ENCODE measurements at regions not wholly inside any gene's neighbourhood (a gene's known extent, or its start where the extent isn't known, plus 50 kb on each side); places are given as distances from the start of the nearest gene placed in this dataset.
"Not testable (repeated sequence)": the region's sequence is repeated elsewhere in the genome, so short reads cannot be mapped to it uniquely, and the experiment has no call there.

DNA sequence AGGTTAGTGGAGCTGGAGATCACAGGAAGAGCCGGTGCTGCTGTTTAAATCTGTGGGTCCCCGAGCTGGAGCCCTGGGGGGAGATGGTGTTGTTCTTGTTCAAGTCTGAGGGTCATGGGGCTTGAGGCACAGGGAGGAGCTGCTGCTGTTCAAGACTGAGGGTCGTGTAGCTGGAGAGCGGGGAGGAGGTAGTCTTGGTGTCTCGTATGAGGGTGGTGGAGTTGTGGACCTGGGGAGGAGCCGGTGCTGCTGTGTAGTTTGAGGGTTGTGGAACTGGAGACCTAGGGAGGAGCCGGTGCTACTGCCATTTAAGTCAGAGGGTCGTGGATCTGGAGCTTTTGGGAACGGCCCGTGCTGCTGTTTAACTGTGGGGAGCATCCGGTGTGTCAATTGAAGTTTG is 112.2 kb upstream of the SULF2 start:
- H3K4me3 ChIP-seq, result no peak overlapping the region
- TF ChIP-seq, protein P1, sequence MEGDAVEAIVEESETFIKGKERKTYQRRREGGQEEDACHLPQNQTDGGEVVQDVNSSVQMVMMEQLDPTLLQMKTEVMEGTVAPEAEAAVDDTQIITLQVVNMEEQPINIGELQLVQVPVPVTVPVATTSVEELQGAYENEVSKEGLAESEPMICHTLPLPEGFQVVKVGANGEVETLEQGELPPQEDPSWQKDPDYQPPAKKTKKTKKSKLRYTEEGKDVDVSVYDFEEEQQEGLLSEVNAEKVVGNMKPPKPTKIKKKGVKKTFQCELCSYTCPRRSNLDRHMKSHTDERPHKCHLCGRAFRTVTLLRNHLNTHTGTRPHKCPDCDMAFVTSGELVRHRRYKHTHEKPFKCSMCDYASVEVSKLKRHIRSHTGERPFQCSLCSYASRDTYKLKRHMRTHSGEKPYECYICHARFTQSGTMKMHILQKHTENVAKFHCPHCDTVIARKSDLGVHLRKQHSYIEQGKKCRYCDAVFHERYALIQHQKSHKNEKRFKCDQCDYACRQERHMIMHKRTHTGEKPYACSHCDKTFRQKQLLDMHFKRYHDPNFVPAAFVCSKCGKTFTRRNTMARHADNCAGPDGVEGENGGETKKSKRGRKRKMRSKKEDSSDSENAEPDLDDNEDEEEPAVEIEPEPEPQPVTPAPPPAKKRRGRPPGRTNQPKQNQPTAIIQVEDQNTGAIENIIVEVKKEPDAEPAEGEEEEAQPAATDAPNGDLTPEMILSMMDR (IDR thresholded peaks at IDR 0.05), result no peak
- no peak for TF ChIP-seq POLR2A (IDR thresholded peaks at IDR 0.05)
- no peak overlapping the region for H3K27ac ChIP-seq
- H3K4me1 ChIP-seq, result no peaks in the 10 kb centered on the region
- no peaks in the 10 kb centered on the region for H3K36me3 ChIP-seq
- WGBS (ENCODE audit: insufficient coverage, low coverage, low lambda C conversion rate, missing lambda C conversion rate), result 76% methylated on average over 10 of the region's 11 CpGs
- no peaks in the 10 kb centered on the region for H3K9me3 ChIP-seq
- intact Hi-C loops (cut with DNase I), result loop anchor here in 1 of 2 donors (10.0 kb wide), 2 partner anchors 73 to 617 kb away; no protein-coding TSS in a partner anchor
- no peak for ATAC-seq
- no peaks in the 10 kb centered on the region for H3K27me3 ChIP-seq
- DNase-seq, result no peak

DNA sequence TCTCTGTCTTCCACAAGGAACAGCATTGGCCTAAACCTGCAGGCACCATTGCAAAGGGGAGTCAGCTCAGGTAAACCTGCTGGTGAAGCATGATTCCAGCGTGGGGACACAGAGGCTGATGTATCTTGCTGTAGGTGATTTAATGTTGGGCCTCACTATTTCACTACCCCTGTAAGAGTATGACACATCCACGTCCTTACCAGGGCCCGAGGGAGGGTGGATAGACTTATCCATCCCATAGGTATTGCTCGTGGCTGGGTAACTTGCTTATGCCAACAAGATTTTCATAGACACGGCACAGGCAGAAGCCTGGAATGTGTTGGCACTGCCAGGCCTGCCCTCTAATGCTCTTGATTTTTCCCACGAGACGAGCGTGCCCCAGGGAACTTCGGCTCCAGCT is 107.4 kb upstream of the SULF2 start:
- H3K9me3 ChIP-seq, H3K27ac ChIP-seq, H3K4me3 ChIP-seq, H3K27me3 ChIP-seq, ATAC-seq, H3K4me1 ChIP-seq, H3K36me3 ChIP-seq, DNase-seq: not testable (repeated sequence)
- whole genome bisulfite sequencing (ENCODE audit: insufficient coverage, low coverage, low lambda C conversion rate, missing lambda C conversion rate), result 63% methylated on average over 2 of the region's 9 CpGs
- intact Hi-C loops (cut with DNase I), result loop anchor here in 1 of 2 donors (10.0 kb wide), 2 partner anchors 68 to 622 kb away; no protein-coding TSS in a partner anchor

DNA sequence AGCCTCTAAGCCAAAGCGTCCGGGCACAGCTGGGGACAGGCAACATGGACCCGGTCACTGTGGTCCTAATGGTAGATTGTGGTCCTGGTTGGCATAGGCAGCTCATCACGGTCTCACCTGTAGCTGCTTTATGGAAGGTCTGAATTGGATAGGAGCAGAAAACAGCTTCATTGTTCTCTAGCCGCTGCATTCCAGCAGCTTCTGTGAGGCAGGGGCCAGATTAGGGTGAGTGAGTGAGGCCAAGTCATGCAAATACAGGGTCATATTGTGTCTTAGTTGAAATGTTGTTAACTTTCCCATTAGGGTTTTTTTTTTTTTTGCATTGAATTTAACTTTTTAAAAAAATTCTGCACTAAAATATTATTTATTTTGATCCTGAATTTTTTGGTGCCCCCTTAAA is 105.4 kb upstream of the SULF2 start:
- ATAC-seq, H3K27ac ChIP-seq, H3K27me3 ChIP-seq, H3K36me3 ChIP-seq, H3K4me3 ChIP-seq, H3K4me1 ChIP-seq, DNase-seq, H3K9me3 ChIP-seq: not testable (repeated sequence)
- WGBS (ENCODE audit: insufficient coverage, low coverage, low lambda C conversion rate, missing lambda C conversion rate), result no CpG with 5 or more reads among the region's 5 CpGs
- intact Hi-C loops (cut with DNase I), result loop anchor here in 1 of 2 donors (10.0 kb wide), 2 partner anchors 66 to 624 kb away; no protein-coding TSS in a partner anchor

DNA sequence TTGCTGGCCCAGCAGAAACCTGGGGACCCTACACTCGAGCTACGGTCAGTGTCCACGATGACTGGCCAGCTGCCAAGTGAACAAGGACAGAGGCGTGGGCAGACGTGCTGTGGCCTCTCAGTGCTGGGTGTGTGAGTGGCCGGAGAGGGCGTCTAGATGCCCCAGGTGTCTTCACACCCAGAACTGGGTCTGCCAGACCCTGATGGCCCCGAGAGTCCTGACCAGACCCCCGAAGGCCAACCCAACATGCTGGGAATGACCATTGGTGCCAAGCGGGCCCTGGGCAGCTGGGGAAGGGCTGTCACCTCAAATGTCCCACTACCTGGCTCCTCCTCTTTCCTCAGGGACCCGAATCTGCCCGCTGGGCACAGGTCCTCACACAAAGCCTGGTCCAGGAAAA is 104.5 kb upstream of the SULF2 start:
- WGBS (ENCODE audit: insufficient coverage, low coverage, low lambda C conversion rate, missing lambda C conversion rate), result 57% methylated on average over 2 of the region's 12 CpGs
- H3K36me3 ChIP-seq, ATAC-seq, H3K27ac ChIP-seq, H3K27me3 ChIP-seq, H3K4me3 ChIP-seq, DNase-seq, H3K4me1 ChIP-seq, H3K9me3 ChIP-seq: not testable (repeated sequence)
- intact Hi-C loops (cut with DNase I), result loop anchor here in 1 of 2 donors (10.0 kb wide), 2 partner anchors 65 to 625 kb away; no protein-coding TSS in a partner anchor

DNA sequence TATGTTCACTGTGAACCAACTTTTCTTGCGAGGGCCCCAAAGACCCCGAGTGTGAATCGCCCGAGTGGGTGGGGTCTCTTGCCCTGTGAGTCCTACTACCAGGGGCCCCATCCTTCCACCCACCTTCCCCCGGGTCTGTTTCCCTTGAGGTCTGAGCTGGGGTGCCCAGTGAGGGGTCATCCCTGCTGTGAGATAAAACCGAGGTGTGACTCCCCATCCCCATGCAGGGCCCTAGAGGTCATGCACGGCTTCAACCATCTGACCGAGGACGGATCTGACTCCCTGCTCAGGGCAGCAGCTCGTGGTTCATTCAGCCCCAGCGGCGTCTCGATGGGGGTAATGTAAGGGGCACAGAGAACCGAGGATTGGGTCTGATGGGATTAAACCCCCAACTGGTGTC is 103.1 kb upstream of the SULF2 start:
- H3K27me3 ChIP-seq, result no peaks in the 10 kb centered on the region
- H3K36me3 ChIP-seq, result no peaks in the 10 kb centered on the region
- 66% methylated on average over 7 of the region's 14 CpGs for WGBS (ENCODE audit: insufficient coverage, low coverage, low lambda C conversion rate, missing lambda C conversion rate)
- no peaks in the 10 kb centered on the region for H3K9me3 ChIP-seq
- ATAC-seq (no peak), DNase-seq (no peak)
- H3K4me1 ChIP-seq, result no peaks in the 10 kb centered on the region
- H3K4me3 ChIP-seq, result no peak overlapping the region
- TF ChIP-seq POLR2A (IDR thresholded peaks at IDR 0.05), result no peak
- intact Hi-C loops (cut with DNase I), result no loop called here
- H3K27ac ChIP-seq, result no peak overlapping the region

DNA sequence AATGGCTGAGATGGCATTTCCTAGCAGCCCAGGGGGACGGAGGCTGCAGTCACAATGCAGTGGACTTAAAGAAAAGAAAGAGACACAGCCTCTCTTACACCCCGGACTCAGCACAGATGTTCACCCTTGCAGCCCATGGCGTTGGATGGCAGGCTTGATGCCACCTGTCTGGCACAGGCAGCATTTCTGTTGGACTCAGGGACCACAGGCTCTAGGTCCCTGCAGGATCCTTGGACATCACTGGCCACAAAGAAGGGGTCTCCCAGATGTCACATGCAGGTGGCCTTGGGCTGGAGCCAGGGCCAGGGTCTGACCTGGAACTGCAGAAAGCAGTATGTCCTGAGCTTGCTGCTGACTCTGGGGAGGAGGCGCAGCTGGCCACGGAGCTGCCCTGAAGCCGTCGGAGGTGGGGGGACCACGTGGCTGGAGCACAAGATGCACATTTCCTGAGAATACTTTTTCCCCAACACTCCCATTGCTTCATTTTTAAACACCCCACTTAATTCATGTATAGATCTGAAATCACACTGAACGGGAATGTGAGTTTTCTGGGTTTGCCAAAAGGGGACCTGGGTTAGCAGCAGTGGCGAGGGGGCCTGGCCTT is 102.3 kb upstream of the SULF2 start:
- Histone ChIP-seq H3K4me1 (no peaks in the 10 kb centered on the region), H3K4me3 (no peak overlapping the region), H3K27ac (no peak overlapping the region), H3K9me3 (no peaks in the 10 kb centered on the region), H3K27me3 (no peaks in the 10 kb centered on the region), H3K36me3 (no peaks in the 10 kb centered on the region)
- ATAC-seq (no peak), DNase-seq (no peak)
- intact Hi-C loops (cut with DNase I), result no loop called here
- TF ChIP-seq, protein P1 (IDR thresholded peaks at IDR 0.05), result no peak
- no peak for TF ChIP-seq POLR2A (IDR thresholded peaks at IDR 0.05)
- 67% methylated on average over 3 of the region's 10 CpGs for WGBS (ENCODE audit: insufficient coverage, low coverage, low lambda C conversion rate, missing lambda C conversion rate)

All from right lobe of liver (tissue), 6 donors.